ENCODE measurements at regions not wholly inside any gene's neighbourhood (a gene's known extent, or its start where the extent isn't known, plus 50 kb on each side); places are given as distances from the start of the nearest gene placed in this dataset.

GRCh38 chr5:8615142-8615858, 746.4 kb downstream of the MTRR start:
- Histone ChIP-seq H3K27me3 (ENCODE audit: control insufficient read depth in 1 of 2, insufficient read depth in 2 of 2, low read length in 2 of 2) (no peaks in the 10 kb centered on the region), H3K9me3 (ENCODE audit: control insufficient read depth in 2 of 2, insufficient read depth in 1 of 2, low read depth in 1 of 2, low read length in 1 of 2) (no peaks in the 10 kb centered on the region), H3K4me1 (ENCODE audit: control insufficient read depth in 2 of 2, insufficient read depth in 2 of 2, low read length in 1 of 2) (no peaks in the 10 kb centered on the region), H3K27ac (ENCODE audit: low read depth in 2 of 2, low read length in 1 of 2) (no peak overlapping the region), H3K36me3 (ENCODE audit: control insufficient read depth in 2 of 2, insufficient read depth in 2 of 2, low read length in 1 of 2) (no peaks in the 10 kb centered on the region), H3K4me3 (ENCODE audit: low read depth in 1 of 2, low read length in 2 of 2) (no peak overlapping the region)
- 81 to 89% methylated on average over 7 of the region's 7 CpGs for WGBS, 2 donors

GRCh38 chr5:8628521-8628920, 759.6 kb downstream of the MTRR start:
- Histone ChIP-seq H3K36me3 (ENCODE audit: control insufficient read depth in 2 of 2, insufficient read depth in 2 of 2, low read length in 1 of 2) (no peaks in the 10 kb centered on the region), H3K9me3 (ENCODE audit: control insufficient read depth in 2 of 2, insufficient read depth in 1 of 2, low read depth in 1 of 2, low read length in 1 of 2) (peaks cover 0 to 2% of the 10 kb centered on the region in 2 donors), H3K4me1 (ENCODE audit: control insufficient read depth in 2 of 2, insufficient read depth in 2 of 2, low read length in 1 of 2) (no peaks in the 10 kb centered on the region), H3K27me3 (ENCODE audit: control insufficient read depth in 1 of 2, insufficient read depth in 2 of 2, low read length in 2 of 2) (no peaks in the 10 kb centered on the region), H3K27ac (ENCODE audit: low read depth in 2 of 2, low read length in 1 of 2) (no peak overlapping the region), H3K4me3 (ENCODE audit: low read depth in 1 of 2, low read length in 2 of 2) (no peak overlapping the region)
- WGBS, 2 donors = 47 to 53% methylated on average over 5 of the region's 5 CpGs

GRCh38 chr5:8633259-8633658, 764.3 kb downstream of the MTRR start:
- Histone ChIP-seq H3K27ac (ENCODE audit: low read depth in 2 of 2, low read length in 1 of 2) (no peak overlapping the region), H3K4me1 (ENCODE audit: control insufficient read depth in 2 of 2, insufficient read depth in 2 of 2, low read length in 1 of 2) (no peaks in the 10 kb centered on the region), H3K4me3 (ENCODE audit: low read depth in 1 of 2, low read length in 2 of 2) (no peak overlapping the region), H3K27me3 (ENCODE audit: control insufficient read depth in 1 of 2, insufficient read depth in 2 of 2, low read length in 2 of 2) (no peaks in the 10 kb centered on the region), H3K9me3 (ENCODE audit: control insufficient read depth in 2 of 2, insufficient read depth in 1 of 2, low read depth in 1 of 2, low read length in 1 of 2) (peaks cover 0 to 2% of the 10 kb centered on the region in 2 donors), H3K36me3 (ENCODE audit: control insufficient read depth in 2 of 2, insufficient read depth in 2 of 2, low read length in 1 of 2) (no peaks in the 10 kb centered on the region)
- WGBS, 2 donors = 80 to 84% methylated on average over 2 of the region's 2 CpGs

- H3K9me3 ChIP-seq (ENCODE audit: control insufficient read depth in 2 of 2, insufficient read depth in 1 of 2, low read depth in 1 of 2, low read length in 1 of 2) = peaks cover 0 to 2% of the 10 kb centered on the region in 2 donors
- no peaks in the 10 kb centered on the region for H3K27me3 ChIP-seq (ENCODE audit: control insufficient read depth in 1 of 2, insufficient read depth in 2 of 2, low read length in 2 of 2)
- 25 to 27% methylated on average over 2 of the region's 2 CpGs for WGBS, 2 donors
- H3K27ac ChIP-seq (ENCODE audit: low read depth in 2 of 2, low read length in 1 of 2) = no peak overlapping the region
- no peaks in the 10 kb centered on the region for H3K4me1 ChIP-seq (ENCODE audit: control insufficient read depth in 2 of 2, insufficient read depth in 2 of 2, low read length in 1 of 2)
- no peaks in the 10 kb centered on the region for H3K36me3 ChIP-seq (ENCODE audit: control insufficient read depth in 2 of 2, insufficient read depth in 2 of 2, low read length in 1 of 2)
- no peak overlapping the region for H3K4me3 ChIP-seq (ENCODE audit: low read depth in 1 of 2, low read length in 2 of 2)
Observed at GRCh38 chr5:8633696-8634095, 764.7 kb downstream of the MTRR start.

- Histone ChIP-seq H3K27me3 (ENCODE audit: control insufficient read depth in 1 of 2, insufficient read depth in 2 of 2, low read length in 2 of 2) (no peaks in the 10 kb centered on the region), H3K4me3 (ENCODE audit: low read depth in 1 of 2, low read length in 2 of 2) (no peak overlapping the region), H3K27ac (ENCODE audit: low read depth in 2 of 2, low read length in 1 of 2) (no peak overlapping the region), H3K4me1 (ENCODE audit: control insufficient read depth in 2 of 2, insufficient read depth in 2 of 2, low read length in 1 of 2) (no peaks in the 10 kb centered on the region), H3K9me3 (ENCODE audit: control insufficient read depth in 2 of 2, insufficient read depth in 1 of 2, low read depth in 1 of 2, low read length in 1 of 2) (no peaks in the 10 kb centered on the region), H3K36me3 (ENCODE audit: control insufficient read depth in 2 of 2, insufficient read depth in 2 of 2, low read length in 1 of 2) (no peaks in the 10 kb centered on the region)
- WGBS, 2 donors = 22 to 43% methylated on average over 2 of the region's 2 CpGs
Observed at GRCh38 chr5:8634219-8634618, 765.3 kb downstream of the MTRR start.

GRCh38 chr5:8641786-8642505, 773.0 kb downstream of the MTRR start:
- 85 to 86% methylated on average over 7 of the region's 7 CpGs for WGBS, 2 donors
- Histone ChIP-seq H3K27me3 (ENCODE audit: control insufficient read depth in 1 of 2, insufficient read depth in 2 of 2, low read length in 2 of 2) (no peaks in the 10 kb centered on the region), H3K4me3 (ENCODE audit: low read depth in 1 of 2, low read length in 2 of 2) (no peak overlapping the region), H3K4me1 (ENCODE audit: control insufficient read depth in 2 of 2, insufficient read depth in 2 of 2, low read length in 1 of 2) (no peaks in the 10 kb centered on the region), H3K36me3 (ENCODE audit: control insufficient read depth in 2 of 2, insufficient read depth in 2 of 2, low read length in 1 of 2) (no peaks in the 10 kb centered on the region), H3K9me3 (ENCODE audit: control insufficient read depth in 2 of 2, insufficient read depth in 1 of 2, low read depth in 1 of 2, low read length in 1 of 2) (no peaks in the 10 kb centered on the region), H3K27ac (ENCODE audit: low read depth in 2 of 2, low read length in 1 of 2) (no peak overlapping the region)

GRCh38 chr5:8644377-8644776, 775.4 kb downstream of the MTRR start:
- no peaks in the 10 kb centered on the region for H3K9me3 ChIP-seq (ENCODE audit: control insufficient read depth in 2 of 2, insufficient read depth in 1 of 2, low read depth in 1 of 2, low read length in 1 of 2)
- no peaks in the 10 kb centered on the region for H3K36me3 ChIP-seq (ENCODE audit: control insufficient read depth in 2 of 2, insufficient read depth in 2 of 2, low read length in 1 of 2)
- 54 to 62% methylated on average over 3 of the region's 3 CpGs for WGBS, 2 donors
- H3K27me3 ChIP-seq (ENCODE audit: control insufficient read depth in 1 of 2, insufficient read depth in 2 of 2, low read length in 2 of 2) = no peaks in the 10 kb centered on the region
- no peak overlapping the region for H3K4me3 ChIP-seq (ENCODE audit: low read depth in 1 of 2, low read length in 2 of 2)
- H3K27ac ChIP-seq (ENCODE audit: low read depth in 2 of 2, low read length in 1 of 2) = no peak overlapping the region
- H3K4me1 ChIP-seq (ENCODE audit: control insufficient read depth in 2 of 2, insufficient read depth in 2 of 2, low read length in 1 of 2) = no peaks in the 10 kb centered on the region

- Histone ChIP-seq H3K27ac (ENCODE audit: low read depth in 2 of 2, low read length in 1 of 2) (no peak overlapping the region), H3K9me3 (ENCODE audit: control insufficient read depth in 2 of 2, insufficient read depth in 1 of 2, low read depth in 1 of 2, low read length in 1 of 2) (no peaks in the 10 kb centered on the region), H3K36me3 (ENCODE audit: control insufficient read depth in 2 of 2, insufficient read depth in 2 of 2, low read length in 1 of 2) (no peaks in the 10 kb centered on the region), H3K27me3 (ENCODE audit: control insufficient read depth in 1 of 2, insufficient read depth in 2 of 2, low read length in 2 of 2) (no peaks in the 10 kb centered on the region), H3K4me1 (ENCODE audit: control insufficient read depth in 2 of 2, insufficient read depth in 2 of 2, low read length in 1 of 2) (no peaks in the 10 kb centered on the region), H3K4me3 (ENCODE audit: low read depth in 1 of 2, low read length in 2 of 2) (no peak overlapping the region)
Observed at GRCh38 chr5:8647111-8647510, 778.2 kb downstream of the MTRR start.

- Histone ChIP-seq H3K4me1 (ENCODE audit: control insufficient read depth in 2 of 2, insufficient read depth in 2 of 2, low read length in 1 of 2) (no peaks in the 10 kb centered on the region), H3K4me3 (ENCODE audit: low read depth in 1 of 2, low read length in 2 of 2) (no peak overlapping the region), H3K9me3 (ENCODE audit: control insufficient read depth in 2 of 2, insufficient read depth in 1 of 2, low read depth in 1 of 2, low read length in 1 of 2) (no peaks in the 10 kb centered on the region), H3K27ac (ENCODE audit: low read depth in 2 of 2, low read length in 1 of 2) (no peak overlapping the region), H3K27me3 (ENCODE audit: control insufficient read depth in 1 of 2, insufficient read depth in 2 of 2, low read length in 2 of 2) (no peaks in the 10 kb centered on the region), H3K36me3 (ENCODE audit: control insufficient read depth in 2 of 2, insufficient read depth in 2 of 2, low read length in 1 of 2) (no peaks in the 10 kb centered on the region)
- WGBS, 2 donors = 80 to 82% methylated on average over 6 of the region's 6 CpGs
Observed at GRCh38 chr5:8650186-8650585, 781.2 kb downstream of the MTRR start.
